Thyroid gland (tissue), 4 donors: ENCODE measurements at regions not wholly inside any gene's neighbourhood (a gene's known extent, or its start where the extent isn't known, plus 50 kb on each side); places are given as distances from the start of the nearest gene placed in this dataset.

Source experiments
- POLR2A ChIP-seq, 2 donors: fragments of 450-650 bp; IDR thresholded peaks; one replicate each; pipeline ENCODE4 v1.6.1; 2017; ENCODE audit warnings: antibody characterized with exemption in 2 of 2, mild to moderate bottlenecking in 2 of 2, moderate library complexity in 1 of 2
- TF ChIP-seq, protein P1 (sequence below), 6 experiments: fragments of 200-600 bp in 3 of 6; fragments of 450-650 bp in 3 of 6; sonication (generic) in 3 of 6; IDR thresholded peaks; one replicate each; pipeline ENCODE4 v1.5.1; 2016 to 2019; ENCODE audit warnings: antibody characterized with exemption in 6 of 6, mild to moderate bottlenecking in 2 of 6, inconsistent platforms in 1 of 6, moderate library complexity in 1 of 6

DNA sequence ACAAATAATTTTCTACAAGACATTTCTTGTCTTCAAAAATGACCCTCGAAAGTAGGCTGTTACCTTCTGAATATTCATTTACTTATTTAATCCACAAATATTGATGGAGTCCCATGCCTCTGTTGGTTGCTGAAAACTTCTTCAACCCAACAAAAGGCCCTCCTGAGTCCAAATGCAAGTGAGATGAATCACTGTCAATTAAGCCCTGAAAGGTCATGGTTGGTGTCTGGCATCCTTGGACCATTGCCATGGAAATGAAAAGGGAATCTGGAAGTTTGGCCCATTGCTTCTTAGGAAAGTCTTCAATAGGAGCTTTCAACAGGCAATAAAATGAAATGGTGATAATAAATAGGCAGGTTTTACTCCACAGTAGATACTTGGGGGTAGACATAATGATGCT is 364.7 kb upstream of the DYNLRB2 start:
- TF ChIP-seq, protein P1, sequence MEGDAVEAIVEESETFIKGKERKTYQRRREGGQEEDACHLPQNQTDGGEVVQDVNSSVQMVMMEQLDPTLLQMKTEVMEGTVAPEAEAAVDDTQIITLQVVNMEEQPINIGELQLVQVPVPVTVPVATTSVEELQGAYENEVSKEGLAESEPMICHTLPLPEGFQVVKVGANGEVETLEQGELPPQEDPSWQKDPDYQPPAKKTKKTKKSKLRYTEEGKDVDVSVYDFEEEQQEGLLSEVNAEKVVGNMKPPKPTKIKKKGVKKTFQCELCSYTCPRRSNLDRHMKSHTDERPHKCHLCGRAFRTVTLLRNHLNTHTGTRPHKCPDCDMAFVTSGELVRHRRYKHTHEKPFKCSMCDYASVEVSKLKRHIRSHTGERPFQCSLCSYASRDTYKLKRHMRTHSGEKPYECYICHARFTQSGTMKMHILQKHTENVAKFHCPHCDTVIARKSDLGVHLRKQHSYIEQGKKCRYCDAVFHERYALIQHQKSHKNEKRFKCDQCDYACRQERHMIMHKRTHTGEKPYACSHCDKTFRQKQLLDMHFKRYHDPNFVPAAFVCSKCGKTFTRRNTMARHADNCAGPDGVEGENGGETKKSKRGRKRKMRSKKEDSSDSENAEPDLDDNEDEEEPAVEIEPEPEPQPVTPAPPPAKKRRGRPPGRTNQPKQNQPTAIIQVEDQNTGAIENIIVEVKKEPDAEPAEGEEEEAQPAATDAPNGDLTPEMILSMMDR (IDR thresholded peaks at IDR 0.05) = no peak
- TF ChIP-seq POLR2A (IDR thresholded peaks at IDR 0.05) = no peak
